IMR-90 (cell line): ENCODE measurements at regions not wholly inside any gene's neighbourhood (a gene's known extent, or its start where the extent isn't known, plus 50 kb on each side); places are given as distances from the start of the nearest gene placed in this dataset.

Source experiments
- ATAC-seq: fragments of 200-7000 bp; cut with Tn5 transposase; 2 replicates; pipeline ENCODE4 v1.9.1; 2020; ENCODE audit warnings: low read depth, mild to moderate bottlenecking, moderate library complexity
- BruUV-seq: library from RNA; stranded (reverse); fragments of 400-500 nt; replicated peaks from 2 replicates; lab custom pipeline; 2021; lab: Mats Ljungman, UMichigan
- CTCF ChIA-PET: fragments of 300-600 bp; formaldehyde crosslinking; extraction: SDS; loops from one replicate; lab custom pipeline; 2021; ENCODE audit warnings: antibody characterized with exemption; lab: Yijun Ruan, JAX
- POLR2A ChIA-PET: fragments of 300-600 bp; sonication (Branson Sonifier 250); formaldehyde crosslinking; loops from one replicate; lab custom pipeline; 2022; ENCODE audit warnings: antibody characterized with exemption; ENCODE audit not compliant: unreplicated experiment; lab: Charles Lee
- DNase-seq: peaks from one replicate; pipeline ENCODE4 v3.0.0; 2013
- H2AFZ ChIP-seq: replicated peaks from 2 replicates; pipeline ENCODE3; 2013; ENCODE audit warnings: low read length, mild to moderate bottlenecking; ENCODE audit not compliant: poor library complexity
- H2AK5ac ChIP-seq: 2 replicates; pipeline ENCODE4 v1.6.1; 2013; ENCODE audit warnings: low read depth, low read length, inconsistent platforms
- H2AK9ac ChIP-seq: replicated peaks from 2 replicates; pipeline ENCODE3; 2013; ENCODE audit warnings: mild to moderate bottlenecking, low read depth, low read length, moderate library complexity; ENCODE audit not compliant: poor library complexity
- H2BK120ac ChIP-seq: 2 replicates; pipeline ENCODE4 v1.6.1; 2013; ENCODE audit warnings: low read depth, low read length, inconsistent platforms
- H2BK15ac ChIP-seq: 3 replicates; pipeline ENCODE4 v1.6.1; 2013; ENCODE audit warnings: low read depth, low read length, inconsistent platforms
- H2BK20ac ChIP-seq: 2 replicates; pipeline ENCODE4 v1.6.1; 2013; ENCODE audit warnings: low read depth, mild to moderate bottlenecking, inconsistent platforms, low read length, moderate library complexity
- H2BK5ac ChIP-seq: 2 replicates; pipeline ENCODE4 v1.6.1; 2013; ENCODE audit warnings: mild to moderate bottlenecking, low read depth, low read length, inconsistent platforms; ENCODE audit not compliant: poor library complexity, severe bottlenecking
- H3K14ac ChIP-seq: replicated peaks from 2 replicates; pipeline ENCODE4 v1.6.1; 2013; ENCODE audit warnings: low read depth, low read length, inconsistent platforms
- H3K18ac ChIP-seq: 2 replicates; pipeline ENCODE4 v1.6.1; 2013; ENCODE audit warnings: low read depth, low read length, control low read depth
- H3K23ac ChIP-seq: 2 replicates; pipeline ENCODE4 v1.6.1; 2013; ENCODE audit warnings: low read depth, low read length, inconsistent platforms
- H3K27ac ChIP-seq: 2 replicates; pipeline ENCODE4 v1.5.1; 2013; ENCODE audit warnings: mild to moderate bottlenecking, control low read depth, low read length; ENCODE audit not compliant: insufficient read depth
- H3K27me3 ChIP-seq: 2 replicates; pipeline ENCODE4 v1.6.1; 2013; ENCODE audit warnings: low read length; ENCODE audit not compliant: control insufficient read depth, insufficient read depth
- H3K36me3 ChIP-seq: 2 replicates; pipeline ENCODE4 v1.6.1; 2013; ENCODE audit warnings: low read length, mixed read lengths; ENCODE audit not compliant: control insufficient read depth, insufficient read depth
- H3K4ac ChIP-seq: 2 replicates; pipeline ENCODE4 v1.6.1; 2013; ENCODE audit warnings: low read depth, low read length, inconsistent platforms
- H3K4me1 ChIP-seq: 2 replicates; pipeline ENCODE4 v1.6.1; 2013; ENCODE audit warnings: low read length, mixed read lengths; ENCODE audit not compliant: control insufficient read depth, insufficient read depth
- H3K4me2 ChIP-seq: 2 replicates; pipeline ENCODE4 v1.6.1; 2013; ENCODE audit warnings: low read depth, mild to moderate bottlenecking, control low read depth, low read length, moderate library complexity
- H3K4me3 ChIP-seq: 2 replicates; pipeline ENCODE4 v1.5.1; 2013; ENCODE audit warnings: low read depth, mild to moderate bottlenecking, control low read depth, low read length, moderate library complexity; ENCODE audit not compliant: insufficient read depth
- H3K56ac ChIP-seq: 2 replicates; pipeline ENCODE4 v1.6.1; 2013; ENCODE audit warnings: low read length, inconsistent platforms; ENCODE audit not compliant: insufficient read depth; ENCODE audit errors: extremely low read depth
- H3K79me1 ChIP-seq, 2 experiments: 2 replicates each; pipeline ENCODE4 v1.6.1; 2013; ENCODE audit warnings: low read length in 2 of 2, inconsistent platforms in 1 of 2, low read depth in 1 of 2
- H3K9ac ChIP-seq: 2 replicates; pipeline ENCODE4 v1.6.1; 2013; ENCODE audit warnings: low read depth, low read length, control low read depth
- H3K9me1 ChIP-seq: 2 replicates; pipeline ENCODE4 v1.6.1; 2013; ENCODE audit warnings: low read length, inconsistent platforms; ENCODE audit not compliant: insufficient read depth
- H3K9me3 ChIP-seq: 2 replicates; pipeline ENCODE4 v1.6.1; 2013; ENCODE audit warnings: low read length; ENCODE audit not compliant: control insufficient read depth, insufficient read depth
- H4K20me1 ChIP-seq: 2 replicates; pipeline ENCODE4 v1.6.1; 2013; ENCODE audit warnings: low read length, inconsistent platforms; ENCODE audit not compliant: insufficient read depth
- H4K5ac ChIP-seq: 2 replicates; pipeline ENCODE4 v1.6.1; 2013; ENCODE audit warnings: mild to moderate bottlenecking, low read depth, low read length, control low read depth
- H4K8ac ChIP-seq, 2 experiments: 2 replicates each; pipeline ENCODE4 v1.6.1; 2013; ENCODE audit warnings: low read depth in 2 of 2, low read length in 2 of 2, control low read depth in 1 of 2, inconsistent platforms in 1 of 2
- H4K91ac ChIP-seq: 2 replicates; pipeline ENCODE4 v1.6.1; 2013; ENCODE audit warnings: low read depth, low read length, inconsistent platforms; ENCODE audit not compliant: insufficient read depth
- BHLHE40 ChIP-seq: fragments of 150-350 bp; IDR thresholded peaks from 2 replicates; pipeline ENCODE4 v1.6.1; 2016; ENCODE audit warnings: mild to moderate bottlenecking, low read depth, low read length
- CEBPB ChIP-seq: IDR thresholded peaks from 2 replicates; pipeline ENCODE4 v1.6.1; 2012; ENCODE audit warnings: low read depth, low read length, improper control_type of control experiment
- CHD1 ChIP-seq: IDR thresholded peaks from 2 replicates; pipeline ENCODE4 v1.6.1; 2012; ENCODE audit warnings: low read depth, low read length, improper control_type of control experiment
- CTCF ChIP-seq: conservative IDR thresholded peaks from 2 replicates; pipeline ENCODE4 v1.5.1; 2012; ENCODE audit warnings: mild to moderate bottlenecking, low read depth, low read length, improper control_type of control experiment
- ELK1 ChIP-seq: fragments of 150-350 bp; IDR thresholded peaks from 2 replicates; pipeline ENCODE4 v1.6.1; 2016; ENCODE audit warnings: low read depth, mild to moderate bottlenecking, low read length, moderate library complexity, borderline replicate concordance
- FOS ChIP-seq: fragments of 150-350 bp; IDR thresholded peaks from 2 replicates; pipeline ENCODE4 v1.6.1; 2016; ENCODE audit warnings: low read depth, low read length
- MAFK ChIP-seq: IDR thresholded peaks from 2 replicates; pipeline ENCODE4 v1.6.1; 2012; ENCODE audit warnings: low read depth, low read length, improper control_type of control experiment
- MXI1 ChIP-seq: IDR thresholded peaks from 2 replicates; pipeline ENCODE4 v1.6.1; 2012; ENCODE audit warnings: low read depth, mild to moderate bottlenecking, low read length, moderate library complexity, borderline replicate concordance
- NFE2L2 ChIP-seq: fragments of 150-350 bp; IDR thresholded peaks from 2 replicates; pipeline ENCODE4 v1.6.1; 2016; ENCODE audit warnings: low read depth, mild to moderate bottlenecking, low read length
- RAD21 ChIP-seq: IDR thresholded peaks from 2 replicates; pipeline ENCODE4 v1.6.1; 2012; ENCODE audit warnings: low read length, improper control_type of control experiment
- RCOR1 ChIP-seq: IDR thresholded peaks from 2 replicates; pipeline ENCODE4 v1.6.1; 2012; ENCODE audit warnings: mild to moderate bottlenecking, low read length, improper control_type of control experiment; ENCODE audit not compliant: insufficient replicate concordance
- RFX5 ChIP-seq: IDR thresholded peaks from 2 replicates; pipeline ENCODE4 v1.8.0; 2012; ENCODE audit warnings: low read depth, mild to moderate bottlenecking, low read length, moderate library complexity
- USF2 ChIP-seq: fragments of 150-350 bp; IDR thresholded peaks from 2 replicates; pipeline ENCODE4 v1.6.1; 2017; ENCODE audit warnings: mild to moderate bottlenecking, antibody characterized with exemption, low read length, low read depth
- WGBS, 2 experiments: methylation state at CpG; one replicate each; pipeline versions ENCODE4 v1.1.5 to v1.1.7; 2013; ENCODE audit warnings: missing lambda C conversion rate in 2 of 2; ENCODE audit not compliant: insufficient read length in 1 of 2; ENCODE audit errors: extremely low coverage in 2 of 2; 5-methylcytosine and 5-hydroxymethylcytosine counted together
- dilution Hi-C: fragments of 300-500 bp; cut with HindIII; formaldehyde crosslinking; loops from one replicate; pipeline ENCODE4 v1.14.3; 2018; ENCODE audit warnings: low sequenced_read_pairs; ENCODE audit not compliant: unreplicated experiment
- in situ Hi-C: fragments of 300-500 bp; cut with MboI; formaldehyde crosslinking; loops from 3 replicates; pipeline ENCODE4 v1.14.3; 2019; ENCODE audit warnings: low sequenced_read_pairs, inconsistent platforms, mixed read lengths
- intact Hi-C: fragments of 100-400 bp; cut with micrococcal nuclease; formaldehyde crosslinking; loops from 2 replicates; pipeline ENCODE4 v1.10.0; 2022

- Histone ChIP-seq H3K56ac (no peak overlapping the region), H3K27me3 (peaks cover 46% of the 10 kb centered on the region), H2AK9ac (no peak overlapping the region), H2BK20ac (no peak overlapping the region), H4K91ac (no peak overlapping the region), H2AFZ (no peak overlapping the region), H3K4me1 (no peaks in the 10 kb centered on the region), H2BK15ac (no peak overlapping the region), H3K9me1 (no peaks in the 10 kb centered on the region), H3K9me3 (peaks cover 3% of the 10 kb centered on the region; the same call in 1 of the 2 replicates), H3K14ac (no peak overlapping the region), H3K79me1 (no peaks in the 10 kb centered on the region), H3K9ac (no peak overlapping the region), H3K4me3 (no peak overlapping the region), H2BK120ac (no peak overlapping the region), H2AK5ac (no peak overlapping the region), H3K27ac (no peak overlapping the region), H3K18ac (no peak overlapping the region), H4K20me1 (no peaks in the 10 kb centered on the region), H3K4me2 (no peak overlapping the region), H4K5ac (no peak overlapping the region), H3K4ac (no peak overlapping the region), H4K8ac (no peak overlapping the region), H2BK5ac (no peak overlapping the region), H3K36me3 (no peaks in the 10 kb centered on the region), H3K23ac (no peak overlapping the region)
- TF ChIP-seq CTCF = no peak
- no peak for TF ChIP-seq RAD21
- TF ChIP-seq MXI1 = no peak
- TF ChIP-seq ELK1 = no peak
- TF ChIP-seq USF2 = no peak
- no peak for TF ChIP-seq NFE2L2
- no peak for TF ChIP-seq CHD1
- TF ChIP-seq BHLHE40 = no peak
- TF ChIP-seq RFX5 = no peak
- no peak for TF ChIP-seq MAFK
- no peak for TF ChIP-seq CEBPB
- no peak for TF ChIP-seq FOS
- TF ChIP-seq RCOR1 = no peak
- in situ Hi-C loops = no loop called here
- CTCF ChIA-PET = interaction anchor here (0.6 kb wide), 1 partner anchor 20 kb away, joined by 3 read pairs; no protein-coding TSS in a partner anchor
- ATAC-seq (no peak), DNase-seq (no peak)
- no TSS peak for BruUV-seq
- dilution Hi-C loops = no loop called here
- intact Hi-C loops = no loop called here
- 72% methylated on average over 3 of the region's 21 CpGs; no CpG with 5 or more reads in 1 of the 2 experiments for WGBS, 2 experiments
- POLR2A ChIA-PET = no interaction called here
These were observed 77.8 kb downstream of the PDCL3 start for GRCh38 chr2:100640431-100641124.
